Activated naive CD8-positive, alpha-beta T cell treated with anti-CD3 and anti-CD28 coated beads, Interleukin-2, amount 50 U/mL, for 24 hours (primary cell): ENCODE measurements at regions not wholly inside any gene's neighbourhood (a gene's known extent, or its start where the extent isn't known, plus 50 kb on each side); places are given as distances from the start of the nearest gene placed in this dataset.
"Not testable (repeated sequence)": the region's sequence is repeated elsewhere in the genome, so short reads cannot be mapped to it uniquely, and the experiment has no call there.

Experiments
- ATAC-seq: fragments of 150-1000 bp; cut with Tn5 transposase; one replicate; pipeline ENCODE4 v1.10.0; 2021
- DNase-seq: peaks from one replicate; pipeline ENCODE4 v3.0.0; 2021
- H3K27ac Mint-ChIP-seq: one replicate; pipeline ENCODE4 v1.8.0; 2021; ENCODE audit warnings: mild to moderate bottlenecking, mixed read lengths
- H3K27me3 Mint-ChIP-seq: one replicate; pipeline ENCODE4 v1.8.0; 2021; ENCODE audit warnings: mixed read lengths
- H3K36me3 Mint-ChIP-seq: one replicate; pipeline ENCODE4 v1.8.0; 2021; ENCODE audit warnings: low read depth, mixed read lengths
- H3K4me1 Mint-ChIP-seq: one replicate; pipeline ENCODE4 v1.8.0; 2021; ENCODE audit warnings: mixed read lengths
- H3K4me3 Mint-ChIP-seq: one replicate; pipeline ENCODE4 v1.8.0; 2021; ENCODE audit warnings: mild to moderate bottlenecking, moderate library complexity, mixed read lengths
- H3K9me3 Mint-ChIP-seq: one replicate; pipeline ENCODE4 v1.8.0; 2021; ENCODE audit warnings: mixed read lengths

DNA sequence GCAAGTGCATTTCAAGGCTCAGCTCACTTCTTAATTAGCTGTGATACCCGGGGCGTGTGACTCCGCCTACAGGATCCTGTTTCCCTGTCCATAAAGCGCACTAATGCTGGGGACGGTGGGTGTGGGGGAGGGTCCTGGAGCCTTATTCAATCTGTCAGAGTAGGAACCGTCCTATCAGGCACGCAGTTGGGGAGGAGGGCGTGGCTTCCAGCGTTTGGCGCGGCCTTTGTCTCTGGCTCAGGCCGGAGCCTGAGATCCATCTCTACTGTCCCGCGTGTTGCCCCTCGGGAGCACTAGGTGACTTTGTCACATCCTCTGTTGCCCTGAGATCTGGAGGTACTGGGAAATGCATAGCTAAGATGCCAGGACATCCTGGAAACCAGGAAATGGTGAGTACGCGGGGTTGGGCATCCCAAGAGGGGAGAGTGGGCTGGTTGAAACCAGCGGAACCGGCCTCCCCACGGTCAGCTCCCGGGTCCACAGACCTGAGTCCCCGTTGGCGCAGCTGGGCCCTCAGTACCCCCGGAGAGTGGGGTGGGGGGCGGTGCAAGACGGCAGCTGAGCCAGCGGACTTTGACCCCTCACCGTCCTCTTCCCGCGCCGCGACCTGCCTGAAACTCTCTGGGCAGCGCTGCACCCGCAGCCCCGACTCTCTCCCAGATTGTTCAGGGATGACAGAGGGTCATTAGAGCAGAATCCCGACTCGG, 104.4 kb upstream of the ZNF92 start:
- H3K27ac Mint-ChIP-seq = peak overlapping the region; percentile 27
- DNase-seq (peak; percentile 54), ATAC-seq (peak; percentile 86)
- peaks cover 12% of the 10 kb centered on the region for H3K9me3 Mint-ChIP-seq
- H3K4me1 Mint-ChIP-seq = peaks cover 4% of the 10 kb centered on the region
- H3K27me3 Mint-ChIP-seq = peaks cover 51% of the 10 kb centered on the region
- no peaks in the 10 kb centered on the region for H3K36me3 Mint-ChIP-seq
- H3K4me3 Mint-ChIP-seq = peak overlapping the region; percentile 76

- H3K27ac Mint-ChIP-seq = no peak overlapping the region
- H3K27me3 Mint-ChIP-seq = peaks cover 51% of the 10 kb centered on the region
- DNase-seq (no peak), ATAC-seq (no peak)
- H3K4me1 Mint-ChIP-seq = peaks cover 4% of the 10 kb centered on the region
- H3K36me3 Mint-ChIP-seq = no peaks in the 10 kb centered on the region
- peaks cover 10% of the 10 kb centered on the region for H3K9me3 Mint-ChIP-seq
- H3K4me3 Mint-ChIP-seq = peak overlapping the region; percentile 76
Measured at GRCh38 chr7:65268782-65269149, 104.9 kb upstream of the ZNF92 start.

GRCh38 chr7:65265933-65266519, 107.6 kb upstream of the ZNF92 start:
- DNase-seq (no peak), ATAC-seq (no peak)
- peaks cover 39% of the 10 kb centered on the region for H3K27me3 Mint-ChIP-seq
- H3K9me3 Mint-ChIP-seq = no peaks in the 10 kb centered on the region
- H3K27ac Mint-ChIP-seq = no peak overlapping the region
- no peaks in the 10 kb centered on the region for H3K36me3 Mint-ChIP-seq
- peaks cover 4% of the 10 kb centered on the region for H3K4me1 Mint-ChIP-seq
- no peak overlapping the region for H3K4me3 Mint-ChIP-seq

GRCh38 chr7:65264258-65264657, 109.4 kb upstream of the ZNF92 start:
- H3K4me1 Mint-ChIP-seq = peaks cover 3% of the 10 kb centered on the region
- no peaks in the 10 kb centered on the region for H3K36me3 Mint-ChIP-seq
- peaks cover 24% of the 10 kb centered on the region for H3K27me3 Mint-ChIP-seq
- ATAC-seq (no peak), DNase-seq (no peak)
- no peak overlapping the region for H3K27ac Mint-ChIP-seq
- no peaks in the 10 kb centered on the region for H3K9me3 Mint-ChIP-seq
- H3K4me3 Mint-ChIP-seq = no peak overlapping the region

- H3K9me3 Mint-ChIP-seq, H3K4me3 Mint-ChIP-seq, H3K4me1 Mint-ChIP-seq, ATAC-seq, DNase-seq, H3K27ac Mint-ChIP-seq, H3K27me3 Mint-ChIP-seq, H3K36me3 Mint-ChIP-seq: not testable (repeated sequence)
Measured at GRCh38 chr7:65260673-65261072, 113.0 kb upstream of the ZNF92 start.

DNA sequence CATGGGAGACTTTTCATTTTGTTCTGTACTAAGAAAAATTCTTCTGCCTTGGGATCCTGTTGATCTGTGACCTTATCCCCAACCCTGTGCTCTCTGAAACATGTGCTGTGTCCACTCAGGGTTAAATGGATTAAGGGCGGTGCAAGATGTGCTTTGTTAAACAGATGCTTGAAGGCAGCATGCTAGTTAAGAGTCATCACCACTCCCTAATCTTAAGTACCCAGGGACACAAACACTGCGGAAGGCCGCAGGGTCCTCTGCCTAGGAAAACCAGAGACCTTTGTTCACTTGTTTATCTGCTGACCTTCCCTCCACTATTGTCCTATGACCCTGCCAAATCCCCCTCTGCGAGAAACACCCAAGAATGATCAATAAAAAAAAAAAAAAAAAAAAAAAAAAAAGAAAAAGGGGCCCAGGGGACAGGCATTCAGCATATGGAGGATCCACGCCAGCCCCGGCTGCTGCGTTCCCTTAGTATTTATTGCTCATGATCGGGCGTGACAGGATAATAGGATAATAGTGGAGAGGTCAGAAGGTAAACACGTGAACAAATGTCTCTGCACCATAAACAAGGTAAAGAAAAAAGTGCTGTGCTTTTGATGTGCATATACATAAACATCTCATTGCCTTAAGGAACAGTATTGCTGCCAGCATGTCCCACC, 113.7 kb upstream of the ZNF92 start:
- not testable (repeated sequence) for ATAC-seq, DNase-seq, H3K4me1 Mint-ChIP-seq, H3K9me3 Mint-ChIP-seq, H3K4me3 Mint-ChIP-seq, H3K27me3 Mint-ChIP-seq, H3K27ac Mint-ChIP-seq, H3K36me3 Mint-ChIP-seq

DNA sequence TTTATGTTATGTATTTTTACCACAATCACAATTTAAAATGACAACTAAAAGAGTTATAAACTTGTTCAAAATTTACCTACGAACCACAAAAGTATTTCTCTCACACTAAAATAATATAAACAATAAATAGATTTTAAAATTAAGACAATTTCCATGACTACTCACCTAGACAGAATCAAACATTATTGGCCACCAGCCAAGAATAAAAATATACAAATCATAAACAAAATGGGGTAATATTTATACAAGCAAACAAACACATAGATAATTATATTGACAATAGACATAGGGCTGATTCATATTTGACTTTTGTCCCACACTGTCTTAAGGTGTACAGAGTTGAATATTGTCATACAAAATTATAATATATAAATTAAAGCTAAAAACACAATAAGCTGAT, 119.6 kb upstream of the ZNF92 start:
- ATAC-seq = no peak
- H3K4me3 Mint-ChIP-seq = no peak overlapping the region
- H3K4me1 Mint-ChIP-seq = peaks cover 4% of the 10 kb centered on the region
- no peaks in the 10 kb centered on the region for H3K36me3 Mint-ChIP-seq
- H3K9me3 Mint-ChIP-seq = peaks cover 4% of the 10 kb centered on the region
- DNase-seq = no peak
- peaks cover 29% of the 10 kb centered on the region for H3K27me3 Mint-ChIP-seq
- no peak overlapping the region for H3K27ac Mint-ChIP-seq

GRCh38 chr7:65251851-65252620, 121.6 kb upstream of the ZNF92 start:
- Mint-ChIP-seq H3K9me3 (peaks cover 4% of the 10 kb centered on the region), H3K27ac (no peak overlapping the region), H3K27me3 (peaks cover 31% of the 10 kb centered on the region), H3K4me3 (peak overlapping the region; percentile 74), H3K4me1 (peaks cover 4% of the 10 kb centered on the region), H3K36me3 (no peaks in the 10 kb centered on the region)
- ATAC-seq (peak; percentile 70), DNase-seq (peak; percentile 27)

- Mint-ChIP-seq H3K27me3 (peaks cover 31% of the 10 kb centered on the region), H3K27ac (no peak overlapping the region), H3K4me1 (peaks cover 4% of the 10 kb centered on the region), H3K36me3 (no peaks in the 10 kb centered on the region), H3K9me3 (no peaks in the 10 kb centered on the region), H3K4me3 (no peak overlapping the region)
- ATAC-seq (no peak), DNase-seq (no peak)
Measured at GRCh38 chr7:65250697-65251395, 122.8 kb upstream of the ZNF92 start.

- ATAC-seq (no peak), DNase-seq (no peak)
- no peak overlapping the region for H3K4me3 Mint-ChIP-seq
- H3K36me3 Mint-ChIP-seq = no peaks in the 10 kb centered on the region
- peaks cover 4% of the 10 kb centered on the region for H3K4me1 Mint-ChIP-seq
- H3K9me3 Mint-ChIP-seq = no peaks in the 10 kb centered on the region
- H3K27ac Mint-ChIP-seq = no peak overlapping the region
- peaks cover 31% of the 10 kb centered on the region for H3K27me3 Mint-ChIP-seq
Measured at GRCh38 chr7:65250216-65250615, 123.4 kb upstream of the ZNF92 start.

GRCh38 chr7:65247491-65247890, 126.2 kb upstream of the ZNF92 start:
- DNase-seq (no peak), ATAC-seq (no peak)
- Mint-ChIP-seq H3K9me3 (no peaks in the 10 kb centered on the region), H3K27ac (no peak overlapping the region), H3K4me3 (no peak overlapping the region), H3K27me3 (peaks cover 30% of the 10 kb centered on the region), H3K4me1 (peaks cover 4% of the 10 kb centered on the region), H3K36me3 (no peaks in the 10 kb centered on the region)

GRCh38 chr7:65239707-65240352, 133.8 kb upstream of the ZNF92 start:
- H3K27ac Mint-ChIP-seq = no peak overlapping the region
- peaks cover 3% of the 10 kb centered on the region for H3K4me1 Mint-ChIP-seq
- DNase-seq (no peak), ATAC-seq (peak; percentile 48)
- peak overlapping the region; percentile 11 for H3K4me3 Mint-ChIP-seq
- no peaks in the 10 kb centered on the region for H3K36me3 Mint-ChIP-seq
- H3K9me3 Mint-ChIP-seq = no peaks in the 10 kb centered on the region
- peaks cover 32% of the 10 kb centered on the region for H3K27me3 Mint-ChIP-seq

DNA sequence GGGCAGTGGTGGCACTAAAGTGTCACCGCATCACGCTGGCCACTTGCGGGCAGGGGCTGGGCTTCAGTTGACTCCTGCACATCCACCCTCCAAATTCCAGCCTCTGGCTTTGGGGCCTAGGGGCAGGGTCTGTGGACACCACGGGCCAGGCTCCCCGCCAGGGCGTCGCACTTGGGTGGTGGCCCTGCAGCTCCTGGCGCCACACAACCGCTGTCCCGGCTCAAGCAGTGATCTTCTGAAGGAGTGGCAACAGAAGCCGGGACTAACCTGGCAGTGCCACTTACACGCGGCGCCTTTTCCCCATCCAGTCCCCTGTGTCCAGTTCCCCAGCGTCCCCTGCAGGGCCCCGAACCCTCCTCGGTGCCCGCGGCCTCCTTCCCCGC, 134.3 kb upstream of the ZNF92 start:
- DNase-seq = no peak
- no peak for ATAC-seq
- H3K9me3 Mint-ChIP-seq = no peaks in the 10 kb centered on the region
- H3K27ac Mint-ChIP-seq = no peak overlapping the region
- H3K36me3 Mint-ChIP-seq = no peaks in the 10 kb centered on the region
- H3K4me1 Mint-ChIP-seq = peaks cover 8% of the 10 kb centered on the region
- peaks cover 32% of the 10 kb centered on the region for H3K27me3 Mint-ChIP-seq
- H3K4me3 Mint-ChIP-seq = no peak overlapping the region

DNA sequence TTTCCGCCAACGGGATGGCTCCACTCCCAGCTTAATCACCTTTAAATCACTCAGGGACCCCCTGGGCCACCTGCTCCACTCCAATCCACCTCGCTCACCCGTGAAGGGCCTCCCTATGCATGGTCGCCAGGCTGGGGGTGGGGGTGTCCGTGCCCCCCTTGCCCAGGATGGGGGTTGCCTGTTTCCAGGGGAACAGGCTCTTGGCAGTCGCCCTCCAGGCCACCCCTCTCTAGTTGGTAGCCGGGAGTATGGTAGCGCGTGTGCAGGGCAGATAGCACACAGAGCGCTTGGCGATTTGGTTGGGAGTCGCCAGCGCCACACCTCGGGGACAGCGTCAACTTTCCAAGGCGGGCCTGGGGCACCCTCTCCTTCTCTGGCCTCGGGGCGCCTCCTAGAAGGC, 134.9 kb upstream of the ZNF92 start:
- DNase-seq (no peak), ATAC-seq (no peak)
- peaks cover 11% of the 10 kb centered on the region for H3K4me1 Mint-ChIP-seq
- H3K4me3 Mint-ChIP-seq = no peak overlapping the region
- H3K9me3 Mint-ChIP-seq = no peaks in the 10 kb centered on the region
- H3K27me3 Mint-ChIP-seq = peaks cover 32% of the 10 kb centered on the region
- no peak overlapping the region for H3K27ac Mint-ChIP-seq
- no peaks in the 10 kb centered on the region for H3K36me3 Mint-ChIP-seq
